Breast epithelium (tissue), 4 donors: ENCODE measurements at regions not wholly inside any gene's neighbourhood (a gene's known extent, or its start where the extent isn't known, plus 50 kb on each side); places are given as distances from the start of the nearest gene placed in this dataset.

Source experiments
- DNase-seq, 2 donors: peaks; one replicate each; pipeline ENCODE4 v3.0.0-alpha.2; 2019; ENCODE audit warnings: low spot score in 2 of 2
- H3K27ac ChIP-seq, 2 donors: fragments of 200-600 bp; sonication (generic) in 1 of 2; one replicate each; pipeline ENCODE4 v1.5.1; 2016 to 2019; ENCODE audit warnings: mild to moderate bottlenecking in 1 of 2
- H3K27me3 ChIP-seq, 2 donors: fragments of 200-600 bp; sonication (generic) in 1 of 2; one replicate each; pipeline versions ENCODE4 v1.5.1 to v1.6.0; 2017 to 2019; ENCODE audit warnings: control low read depth in 1 of 2, mild to moderate bottlenecking in 1 of 2
- H3K36me3 ChIP-seq: fragments of 200-600 bp; one replicate; pipeline ENCODE4 v1.5.1; 2019
- H3K4me1 ChIP-seq, 2 donors: fragments of 200-600 bp; sonication (generic); one replicate each; pipeline ENCODE4 v1.5.1; 2016 to 2019; ENCODE audit warnings: control low read depth in 1 of 2
- H3K4me3 ChIP-seq, 3 donors: fragments of 200-600 bp; sonication (generic); 1 replicate in 2 of 3; 2 replicates in 1 of 3; pipeline ENCODE4 v1.5.1; 2016 to 2019; ENCODE audit warnings: mild to moderate bottlenecking in 3 of 3, moderate library complexity in 2 of 3
- H3K9me3 ChIP-seq, 2 donors: fragments of 200-600 bp; sonication (generic) in 1 of 2; one replicate each; pipeline ENCODE4 v1.5.1; 2016 to 2019; ENCODE audit warnings: control low read depth in 1 of 2
- CTCF ChIP-seq, 3 donors: fragments of 450-650 bp; IDR thresholded peaks; one replicate each; pipeline ENCODE4 v1.5.1; 2016 to 2017; ENCODE audit warnings: antibody characterized with exemption in 3 of 3, mild to moderate bottlenecking in 3 of 3, moderate library complexity in 3 of 3
- POLR2A ChIP-seq: fragments of 450-650 bp; IDR thresholded peaks from one replicate; pipeline ENCODE4 v1.6.1; 2016; ENCODE audit warnings: antibody characterized with exemption, mild to moderate bottlenecking, moderate library complexity
- POLR2AphosphoS5 ChIP-seq, 3 donors: sonication (generic); formaldehyde crosslinking; IDR thresholded peaks; one replicate each; pipeline ENCODE4 v1.6.1; 2017; ENCODE audit warnings: antibody characterized with exemption in 3 of 3
- intact Hi-C: fragments of 100-400 bp; cut with DNase I; formaldehyde crosslinking; loops from one replicate; pipeline ENCODE4 v1.15.1; 2023; ENCODE audit warnings: low total_unique reads

DNA sequence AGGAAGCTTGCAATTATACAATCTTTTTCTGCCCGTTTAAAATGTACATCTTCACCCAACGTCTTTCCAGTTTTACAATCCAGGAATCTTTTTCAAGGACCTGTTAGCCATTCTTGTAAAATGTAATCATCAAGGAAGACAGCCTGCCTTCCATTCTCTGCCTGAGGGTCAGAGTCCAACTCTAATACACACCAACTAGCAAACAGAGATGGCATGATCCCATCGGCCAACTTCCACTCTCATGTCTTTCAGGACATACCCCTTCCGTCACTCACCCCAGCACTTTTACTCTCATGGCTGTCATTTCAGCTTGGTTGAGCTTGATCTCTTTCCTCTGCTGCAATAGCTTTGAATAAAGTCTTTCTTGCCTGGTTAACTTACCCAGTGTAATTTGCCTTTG is 172.5 kb upstream of the NETO1 start:
- no peaks in the 10 kb centered on the region for H3K9me3 ChIP-seq
- no peak overlapping the region for H3K27ac ChIP-seq
- TF ChIP-seq POLR2A = no peak
- no peak for TF ChIP-seq POLR2AphosphoS5 (IDR thresholded peaks at IDR 0.05)
- no peak for TF ChIP-seq CTCF (IDR thresholded peaks at IDR 0.05)
- intact Hi-C loops = no loop called here
- H3K4me1 ChIP-seq = no peaks in the 10 kb centered on the region
- H3K4me3 ChIP-seq = no peak overlapping the region
- no peaks in the 10 kb centered on the region for H3K36me3 ChIP-seq
- H3K27me3 ChIP-seq = no peaks in the 10 kb centered on the region
- DNase-seq = no peak

DNA sequence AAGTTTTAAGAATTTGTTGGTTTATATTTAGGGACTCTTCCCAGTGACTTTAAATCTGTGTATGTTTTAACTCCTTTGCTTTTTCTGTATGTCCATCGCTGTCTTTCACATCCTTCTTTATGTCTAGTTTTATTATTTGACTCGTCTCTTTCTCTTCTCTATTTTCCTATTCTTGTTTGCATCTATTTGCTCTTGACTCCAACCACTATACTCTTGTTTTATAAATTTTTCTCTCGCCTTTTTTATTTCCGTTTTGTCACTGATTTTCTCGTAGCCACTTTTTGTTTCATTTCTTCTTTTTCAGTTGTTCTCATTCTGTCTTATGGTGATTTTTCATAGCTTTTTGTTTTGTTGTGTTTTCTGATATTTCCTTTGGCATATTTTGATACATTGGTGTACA is 170.5 kb upstream of the NETO1 start:
- intact Hi-C loops = no loop called here
- H3K27ac ChIP-seq = no peak overlapping the region

DNA sequence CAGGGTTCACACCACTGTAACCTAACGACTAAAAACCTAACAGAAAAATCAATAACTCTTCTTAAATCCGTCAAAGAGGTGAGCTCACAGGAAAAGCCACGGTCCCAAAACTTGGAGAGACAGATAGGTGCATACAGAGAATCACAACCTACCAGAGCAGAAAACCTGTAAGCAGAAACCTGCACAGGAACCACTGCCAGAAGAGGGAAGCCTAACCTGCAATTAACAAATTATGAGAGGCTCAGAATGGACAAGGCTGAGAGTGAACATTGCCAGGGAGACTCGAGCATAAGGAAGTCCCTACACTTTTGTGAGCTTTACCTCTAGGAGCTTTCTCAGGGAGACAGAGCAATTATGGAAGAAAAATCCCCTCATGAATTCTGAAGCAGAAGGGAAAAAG is 156.2 kb upstream of the NETO1 start:
- H3K36me3 ChIP-seq = no peaks in the 10 kb centered on the region
- no peaks in the 10 kb centered on the region for H3K27me3 ChIP-seq
- no peak overlapping the region for H3K27ac ChIP-seq
- DNase-seq = no peak
- H3K4me3 ChIP-seq = no peak overlapping the region
- intact Hi-C loops = no loop called here
- TF ChIP-seq CTCF (IDR thresholded peaks at IDR 0.05) (no peak), POLR2AphosphoS5 (IDR thresholded peaks at IDR 0.05) (no peak), POLR2A (no peak)
- no peaks in the 10 kb centered on the region for H3K4me1 ChIP-seq
- no peaks in the 10 kb centered on the region for H3K9me3 ChIP-seq

More for the DNA sequence above, 170.5 kb upstream of the NETO1 start:
- H3K9me3 ChIP-seq = no peaks in the 10 kb centered on the region
- H3K36me3 ChIP-seq = no peaks in the 10 kb centered on the region
- no peak for DNase-seq
- no peak overlapping the region for H3K4me3 ChIP-seq
- no peaks in the 10 kb centered on the region for H3K4me1 ChIP-seq
- TF ChIP-seq POLR2A (no peak), CTCF (IDR thresholded peaks at IDR 0.05) (no peak), POLR2AphosphoS5 (IDR thresholded peaks at IDR 0.05) (no peak)
- H3K27me3 ChIP-seq = no peaks in the 10 kb centered on the region

DNA sequence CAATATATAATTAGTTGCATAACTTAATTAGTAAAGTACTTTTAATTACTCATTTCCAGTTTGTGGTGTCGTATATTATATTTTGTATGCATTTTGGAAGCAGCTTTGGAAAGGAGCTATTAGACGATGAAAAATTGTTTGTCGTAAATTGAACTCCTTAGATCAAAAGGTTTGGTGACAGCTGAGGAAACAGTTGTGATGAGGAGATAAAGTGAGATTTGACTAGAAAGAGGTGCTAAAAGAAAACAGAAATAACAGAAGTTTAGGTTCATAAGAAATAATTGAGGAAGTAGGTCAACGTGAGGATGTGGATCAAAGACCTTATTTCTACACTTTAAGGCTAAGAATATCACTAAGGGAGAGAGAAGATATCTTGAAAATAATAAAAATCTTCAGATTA is 141.9 kb upstream of the NETO1 start:
- no peak for DNase-seq
- no peaks in the 10 kb centered on the region for H3K4me1 ChIP-seq
- intact Hi-C loops = loop anchor here (5.0 kb wide), 1 partner anchor 723 kb away; no protein-coding TSS in a partner anchor
- no peak for TF ChIP-seq CTCF (IDR thresholded peaks at IDR 0.05)
- TF ChIP-seq POLR2A = no peak
- TF ChIP-seq POLR2AphosphoS5 (IDR thresholded peaks at IDR 0.05) = no peak
- H3K27ac ChIP-seq = no peak overlapping the region
- no peaks in the 10 kb centered on the region for H3K36me3 ChIP-seq
- no peaks in the 10 kb centered on the region for H3K9me3 ChIP-seq
- H3K27me3 ChIP-seq = no peaks in the 10 kb centered on the region
- no peak overlapping the region for H3K4me3 ChIP-seq

DNA sequence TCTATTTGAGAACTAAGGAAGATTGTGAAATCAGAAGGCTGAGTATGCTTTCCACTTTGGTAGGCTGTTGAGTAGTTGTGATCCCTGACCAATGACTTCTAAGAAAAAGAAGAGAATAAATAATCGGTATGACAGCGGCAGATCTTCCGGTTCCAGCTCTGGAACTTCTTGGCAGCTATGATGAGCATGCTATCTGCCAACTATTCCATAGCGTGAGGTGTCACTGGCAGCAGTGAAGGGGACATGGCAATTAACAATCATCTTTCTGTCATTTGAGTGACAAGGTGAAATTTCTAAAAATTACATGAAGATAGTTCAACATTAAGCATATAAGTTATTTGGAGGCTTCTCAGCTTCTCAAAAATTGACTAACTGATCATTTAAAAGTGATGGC is 140.1 kb upstream of the NETO1 start:
- no peak overlapping the region for H3K27ac ChIP-seq
- H3K27me3 ChIP-seq = no peaks in the 10 kb centered on the region
- intact Hi-C loops = loop anchor here (5.0 kb wide), 1 partner anchor 724 kb away; no protein-coding TSS in a partner anchor
- no peak overlapping the region for H3K4me3 ChIP-seq
- no peaks in the 10 kb centered on the region for H3K9me3 ChIP-seq
- DNase-seq = no peak
- no peak for TF ChIP-seq POLR2A
- no peak for TF ChIP-seq CTCF (IDR thresholded peaks at IDR 0.05)
- TF ChIP-seq POLR2AphosphoS5 (IDR thresholded peaks at IDR 0.05) = no peak
- no peaks in the 10 kb centered on the region for H3K36me3 ChIP-seq
- H3K4me1 ChIP-seq = no peaks in the 10 kb centered on the region
